ENCODE measurements at regions not wholly inside any gene's neighbourhood (a gene's known extent, or its start where the extent isn't known, plus 50 kb on each side); places are given as distances from the start of the nearest gene placed in this dataset.
"Not testable (repeated sequence)": the region's sequence is repeated elsewhere in the genome, so short reads cannot be mapped to it uniquely, and the experiment has no call there.

DNA sequence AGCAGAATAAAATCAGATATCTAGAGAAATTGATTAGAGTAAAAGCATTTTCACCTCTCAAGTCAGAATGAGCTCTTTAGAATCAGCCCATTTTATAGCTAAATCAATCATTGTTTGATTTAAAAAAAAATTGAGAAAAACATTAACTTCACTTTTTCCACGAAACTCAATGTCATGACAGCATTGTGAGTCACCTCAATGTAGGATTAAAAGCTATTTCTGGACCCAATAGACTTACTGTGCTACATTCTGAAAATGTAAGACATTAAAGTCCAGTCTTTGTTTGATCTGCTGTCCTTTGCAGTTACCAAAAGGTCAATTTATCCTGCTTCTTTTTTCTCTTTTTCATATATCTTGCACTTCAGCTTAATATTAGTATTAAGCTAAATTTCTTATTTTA is 519.4 kb upstream of the ZNF337 start:
- no peak for DNase-seq (ENCODE audit: low spot score)

DNA sequence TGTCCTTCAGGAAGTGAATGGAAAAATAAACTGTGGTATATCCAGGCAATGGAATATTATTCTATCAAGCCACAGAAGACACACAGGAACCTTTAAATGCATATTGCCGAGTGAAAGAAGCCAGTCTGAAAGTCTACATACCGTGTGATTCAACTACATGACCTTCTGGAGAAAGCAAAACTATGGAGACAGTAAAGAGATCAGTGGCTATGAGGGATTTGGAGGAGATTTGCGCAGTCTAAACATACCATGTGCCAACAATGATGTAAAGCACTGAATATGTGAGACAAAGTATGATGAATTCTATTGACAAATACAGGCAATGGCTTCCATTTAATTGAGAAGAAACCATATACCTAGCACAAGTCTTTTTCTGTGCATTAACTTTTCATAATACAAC is 518.3 kb upstream of the ZNF337 start:
- no peak for DNase-seq (ENCODE audit: low spot score)

DNA sequence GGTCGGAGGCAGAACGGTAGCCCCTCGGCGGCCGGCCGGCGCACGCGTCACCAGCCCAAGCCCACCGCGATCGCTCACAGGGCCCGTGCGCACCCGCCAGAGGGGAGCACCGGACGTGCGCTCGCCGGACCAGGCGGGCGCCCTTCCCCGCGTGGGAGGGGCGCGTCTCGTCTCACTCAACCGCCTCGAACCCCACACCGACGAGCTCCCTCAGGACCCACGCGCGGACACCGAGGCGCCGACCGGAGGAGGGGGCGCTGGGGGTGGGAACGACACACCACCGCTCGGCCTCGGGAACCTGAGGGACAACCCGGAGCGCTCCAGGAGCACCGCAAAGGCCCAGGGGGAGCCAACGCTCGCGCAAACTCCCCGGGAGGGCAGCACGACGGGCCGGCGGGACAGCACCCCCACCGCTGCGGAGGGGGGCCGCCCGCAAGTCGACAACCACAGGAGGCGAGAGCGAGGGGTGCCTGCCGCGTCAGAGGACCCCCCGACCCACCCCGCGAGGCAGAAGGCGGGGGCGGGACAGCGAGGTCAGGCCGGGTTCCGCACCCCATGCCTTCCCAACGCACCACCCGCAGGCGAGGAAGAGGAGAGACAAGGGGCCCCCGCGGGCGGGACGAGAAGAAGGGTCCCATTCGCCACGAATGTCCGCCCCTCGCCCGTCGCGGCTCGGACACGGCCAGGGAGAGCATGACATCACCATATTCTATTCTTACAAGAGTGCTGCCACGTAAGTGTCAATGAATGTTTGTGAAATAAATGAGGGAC is 512.7 kb upstream of the ZNF337 start:
- no peak for DNase-seq (ENCODE audit: low spot score)

DNA sequence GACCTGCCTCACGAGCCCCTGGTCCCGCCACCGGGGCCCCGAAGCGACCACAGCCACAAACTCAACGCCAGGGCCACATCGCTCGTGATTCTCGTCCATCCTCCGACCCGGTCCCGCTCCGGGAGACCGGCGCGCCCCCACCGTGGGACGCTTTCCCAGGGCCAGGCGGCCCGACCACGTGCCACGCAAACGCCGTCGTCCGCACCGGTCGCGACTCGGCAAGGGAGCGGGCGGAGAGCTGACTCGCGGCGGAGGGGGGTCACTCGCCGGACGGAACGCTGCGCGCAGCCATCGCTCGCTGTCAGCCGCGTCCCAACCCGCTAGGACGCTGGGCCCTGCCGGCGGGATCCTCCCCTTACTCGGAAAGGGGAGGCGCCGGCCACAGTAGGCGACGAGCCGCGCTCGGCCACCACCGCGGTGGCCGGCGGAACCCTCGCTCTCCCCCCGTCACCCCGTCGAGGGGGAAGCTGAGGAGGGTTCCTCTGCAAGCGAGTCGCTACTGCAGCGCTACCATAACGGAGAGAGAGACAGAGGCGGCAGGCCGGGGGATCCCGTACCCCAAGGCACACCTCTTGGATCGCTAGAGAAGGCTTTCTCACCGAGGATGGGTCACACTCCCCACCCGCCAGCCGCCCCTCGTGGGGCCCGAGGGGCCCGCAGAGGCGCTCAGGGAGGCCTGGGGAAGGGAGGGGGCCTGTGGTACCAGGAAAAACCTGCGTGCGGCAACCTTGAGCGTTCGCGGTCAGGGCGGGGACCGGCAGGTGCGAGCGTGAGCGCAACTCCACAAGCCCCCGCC is 511.8 kb upstream of the ZNF337 start:
- no peak for DNase-seq (ENCODE audit: low spot score)

DNA sequence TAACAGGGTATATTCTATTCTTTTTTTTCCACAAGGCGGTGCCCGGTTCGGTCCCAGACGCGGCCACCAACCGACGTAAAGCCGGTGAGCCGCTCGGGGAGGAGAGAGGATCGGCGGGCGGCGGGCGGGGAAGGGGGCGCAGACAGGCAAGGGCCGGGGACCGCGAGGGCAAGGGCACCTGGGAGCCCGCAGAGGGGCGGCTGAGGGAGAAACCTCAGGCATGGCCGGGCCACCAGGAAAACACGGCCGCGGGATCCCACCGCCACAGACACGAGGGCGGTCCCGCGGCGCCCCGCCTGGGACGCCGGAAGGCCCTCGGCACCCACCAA is 511.3 kb upstream of the ZNF337 start:
- not testable (repeated sequence) for DNase-seq (ENCODE audit: low spot score)

DNA sequence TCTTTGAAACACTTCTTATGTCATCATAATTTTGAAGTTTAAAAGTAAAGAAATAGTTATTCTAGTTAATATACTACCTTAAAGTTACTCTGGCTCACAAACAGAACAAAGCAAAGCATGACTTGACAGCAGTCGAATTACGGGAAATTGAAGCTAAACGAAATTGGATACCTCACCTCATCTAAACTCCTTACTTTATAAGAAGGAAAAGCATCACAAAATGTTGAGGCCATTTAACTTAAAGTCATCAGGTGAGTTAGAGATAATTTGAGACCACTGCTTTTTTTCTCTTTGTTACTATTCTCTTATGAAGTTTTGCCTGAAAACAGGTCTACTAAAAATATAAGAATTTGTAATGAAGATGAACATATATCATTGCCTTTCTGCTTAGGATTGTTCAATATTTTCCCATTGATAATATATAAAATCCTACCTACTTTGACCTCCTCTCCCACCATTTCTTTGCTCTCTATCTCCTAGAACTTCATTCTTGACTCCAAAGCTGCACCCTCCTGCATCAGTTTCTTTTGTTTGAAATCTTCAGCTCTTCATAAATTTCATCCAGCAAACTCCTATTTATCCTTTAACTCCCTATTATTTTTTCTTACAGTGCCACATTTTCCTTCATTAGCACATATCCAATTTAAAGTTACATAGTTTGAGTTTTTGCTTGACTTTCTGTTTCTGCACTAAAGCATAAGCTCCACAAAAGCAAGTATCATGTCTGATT is 510.7 kb upstream of the ZNF337 start:
- no peak for DNase-seq (ENCODE audit: low spot score)

DNA sequence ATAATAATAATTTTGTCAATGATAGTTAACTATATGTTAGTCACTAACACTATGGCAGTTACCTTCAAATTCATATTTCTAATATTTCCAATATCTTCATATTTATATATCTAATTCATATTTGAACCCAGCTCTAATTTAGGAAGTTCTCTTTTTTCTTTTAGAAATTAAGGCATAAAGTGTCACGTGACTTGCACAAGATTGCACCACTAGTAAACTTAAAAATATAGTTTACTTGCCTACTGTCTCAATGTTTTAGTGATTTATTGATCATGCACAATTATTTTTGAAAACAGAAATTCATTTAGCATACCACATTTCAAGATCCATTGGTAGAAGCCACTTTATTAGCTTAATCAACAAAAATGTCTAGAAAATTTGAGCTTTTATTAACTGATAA is 508.7 kb upstream of the ZNF337 start:
- no peak for DNase-seq (ENCODE audit: low spot score)

DNA sequence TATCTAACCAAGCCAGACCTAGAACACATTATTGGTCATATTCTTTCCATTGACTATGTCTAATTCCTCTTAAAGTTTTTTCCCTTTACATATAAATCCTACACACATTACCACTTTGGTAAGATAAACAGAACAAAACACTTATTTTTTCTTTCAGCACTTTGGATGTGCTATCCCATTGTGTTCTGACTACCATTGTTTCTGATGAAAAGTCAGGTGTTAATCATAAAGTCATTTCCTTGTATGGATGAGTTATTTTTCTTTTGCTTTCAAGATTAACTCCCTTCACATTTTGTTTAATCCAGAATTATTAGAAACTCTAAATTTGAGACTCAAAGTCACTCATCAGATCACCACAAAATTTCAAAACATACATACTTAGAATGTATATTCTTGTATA is 504.4 kb upstream of the ZNF337 start:
- not testable (repeated sequence) for DNase-seq (ENCODE audit: low spot score)

DNA sequence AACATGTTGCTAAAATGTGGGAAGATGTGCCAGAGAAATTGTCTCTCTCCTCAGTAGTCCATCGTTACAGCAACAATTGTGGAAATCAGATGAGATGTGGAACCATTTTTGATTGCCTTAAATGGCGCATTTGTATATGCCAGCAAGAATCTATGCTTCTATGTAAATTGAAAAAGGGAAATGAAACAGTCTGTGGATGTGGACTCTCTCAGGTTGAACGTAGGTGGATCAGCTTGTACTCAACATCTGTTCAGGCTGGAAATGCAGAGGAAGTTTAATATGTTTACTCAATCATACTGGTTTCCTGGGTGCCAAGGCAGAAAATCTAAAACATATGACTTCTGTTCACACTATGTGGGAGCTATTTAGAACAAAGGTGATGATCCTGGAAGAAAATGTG is 490.7 kb upstream of the ZNF337 start:
- DNase-seq (ENCODE audit: low spot score), result not testable (repeated sequence)

DNA sequence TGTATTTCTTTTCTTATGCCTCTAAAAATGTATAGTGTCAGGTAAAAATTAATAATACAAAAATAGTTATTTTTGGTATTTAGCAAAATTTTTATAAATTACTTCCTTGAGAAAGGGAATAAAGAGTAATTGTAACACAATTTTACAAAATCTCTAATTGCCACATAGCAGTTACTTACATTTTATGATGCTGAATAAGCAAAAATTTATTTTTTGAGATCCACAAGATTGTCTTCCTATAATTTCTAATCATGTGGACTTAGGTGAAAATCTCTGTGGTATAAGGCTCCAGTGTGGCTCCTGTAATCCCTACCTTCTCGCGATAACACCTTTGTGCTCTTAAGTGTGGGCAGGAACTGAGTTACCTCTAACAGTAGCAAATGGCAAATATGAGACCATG is 487.1 kb upstream of the ZNF337 start:
- DNase-seq (ENCODE audit: low spot score), result not testable (repeated sequence)

DNA sequence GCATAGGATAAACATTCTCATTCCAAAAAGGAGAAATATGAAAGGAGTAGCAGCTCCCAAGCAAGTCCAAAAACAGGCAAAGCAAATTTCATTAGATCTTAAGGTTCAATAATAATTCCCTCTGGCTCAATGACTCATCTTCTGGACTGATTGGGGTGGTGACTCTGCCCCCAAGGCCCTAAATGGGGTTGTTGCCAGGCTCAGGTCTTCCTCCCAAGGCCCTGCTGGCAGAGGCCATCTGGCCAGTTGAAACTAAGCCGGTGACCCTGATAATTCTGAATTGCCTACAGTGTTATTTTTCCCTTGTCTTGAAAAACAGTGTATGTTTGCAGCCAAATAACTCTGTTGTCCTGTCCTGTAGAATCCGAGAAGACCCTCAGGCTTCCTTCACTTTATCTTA is 484.7 kb upstream of the ZNF337 start:
- not testable (repeated sequence) for DNase-seq (ENCODE audit: low spot score)

DNA sequence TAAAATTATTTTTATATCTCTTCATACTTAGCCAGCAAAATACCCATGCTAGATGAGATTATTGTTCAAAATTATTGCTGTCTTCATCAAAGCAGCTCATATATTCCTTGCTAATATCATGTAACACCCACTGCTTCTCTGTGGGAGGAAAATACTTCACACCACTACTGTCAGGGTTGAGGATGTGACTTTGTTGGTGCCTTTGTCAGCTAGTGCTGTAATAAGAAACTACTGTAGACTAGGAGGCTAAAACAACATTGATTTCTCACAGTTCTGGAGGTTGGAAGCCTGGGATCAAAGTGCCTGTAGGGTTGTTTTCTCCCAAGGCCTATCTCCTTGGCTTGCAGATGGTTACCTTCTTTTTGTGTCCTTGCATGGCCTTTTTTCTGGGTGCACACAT is 475.2 kb upstream of the ZNF337 start:
- DNase-seq (ENCODE audit: low spot score), result not testable (repeated sequence)

DNA sequence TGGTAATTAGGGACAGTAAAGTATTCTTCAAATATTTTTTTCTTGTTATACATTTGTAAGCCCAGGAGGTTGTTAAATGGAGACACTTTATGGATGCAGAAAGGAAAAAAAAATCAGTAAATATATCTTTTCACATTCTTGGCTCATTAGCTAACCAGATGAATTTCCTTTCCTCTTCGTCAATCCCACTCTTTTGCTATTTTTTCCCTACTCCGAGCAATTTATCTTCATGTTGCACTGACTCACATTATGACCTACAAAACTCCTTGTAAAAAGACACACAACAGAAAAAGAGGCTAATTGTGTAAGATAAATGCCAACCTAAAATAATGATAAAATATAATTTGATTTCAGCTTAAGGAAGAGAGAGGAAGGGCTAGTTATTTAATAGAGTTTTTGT is 472.9 kb upstream of the ZNF337 start:
- no peak for DNase-seq (ENCODE audit: low spot score)

DNA sequence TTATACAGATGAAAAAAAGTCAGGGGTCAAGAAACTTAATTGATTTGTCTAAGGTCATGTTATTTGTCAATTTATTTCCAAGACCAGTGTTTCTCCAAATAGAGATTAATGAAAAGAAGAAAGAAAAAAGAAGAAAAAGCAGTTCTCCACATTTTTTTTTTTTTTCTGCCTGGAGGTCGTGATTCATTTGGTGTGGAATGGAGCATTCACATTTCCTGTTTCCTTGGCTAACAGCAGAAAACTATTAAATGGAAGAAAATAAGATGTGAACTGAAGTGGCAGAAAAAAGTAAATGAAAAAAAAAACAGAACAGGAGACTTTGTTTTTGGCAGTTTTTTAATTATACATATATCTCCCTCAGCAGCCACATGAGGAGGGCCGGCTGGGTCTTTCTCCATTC is 470.8 kb upstream of the ZNF337 start:
- no peak for DNase-seq (ENCODE audit: low spot score)

DNA sequence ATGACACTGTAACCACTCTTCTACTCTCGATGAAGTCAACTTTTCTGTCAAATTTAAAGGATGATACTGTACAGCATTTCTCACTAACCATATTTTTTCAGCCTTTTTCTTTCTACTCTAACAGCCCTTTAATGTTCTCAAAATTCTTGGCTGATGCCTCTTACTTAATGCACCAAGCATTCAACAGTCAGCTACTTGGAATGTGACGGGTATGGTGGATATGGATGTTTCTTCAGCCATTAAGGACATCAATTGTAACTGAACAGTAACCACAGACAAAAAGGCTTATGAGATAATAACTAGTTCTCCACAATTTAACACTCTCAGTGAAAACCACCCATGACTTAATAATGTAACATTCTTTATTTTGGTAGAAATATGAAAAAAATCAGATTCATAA is 467.2 kb upstream of the ZNF337 start:
- DNase-seq (ENCODE audit: low spot score), result no peak

DNA sequence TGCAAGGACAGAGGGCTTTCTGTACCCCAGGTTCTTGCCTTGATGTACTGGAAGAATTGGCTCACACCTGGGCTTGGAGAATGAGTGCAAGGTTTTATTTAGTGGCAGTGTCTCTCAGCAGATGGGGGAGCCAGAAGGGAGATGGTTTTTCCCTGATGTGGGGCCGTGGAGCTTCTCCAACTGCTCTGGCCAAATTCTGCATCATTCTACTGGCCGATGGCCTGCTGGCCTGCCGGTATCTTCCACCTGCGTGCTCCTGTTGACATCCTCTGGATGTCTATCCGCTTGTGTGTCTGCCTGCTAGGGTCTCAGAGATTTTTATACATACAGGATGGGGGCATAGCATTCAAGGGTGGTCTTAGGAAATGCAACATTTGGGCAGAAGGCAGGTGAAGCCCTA is 466.5 kb upstream of the ZNF337 start:
- not testable (repeated sequence) for DNase-seq (ENCODE audit: low spot score)

DNA sequence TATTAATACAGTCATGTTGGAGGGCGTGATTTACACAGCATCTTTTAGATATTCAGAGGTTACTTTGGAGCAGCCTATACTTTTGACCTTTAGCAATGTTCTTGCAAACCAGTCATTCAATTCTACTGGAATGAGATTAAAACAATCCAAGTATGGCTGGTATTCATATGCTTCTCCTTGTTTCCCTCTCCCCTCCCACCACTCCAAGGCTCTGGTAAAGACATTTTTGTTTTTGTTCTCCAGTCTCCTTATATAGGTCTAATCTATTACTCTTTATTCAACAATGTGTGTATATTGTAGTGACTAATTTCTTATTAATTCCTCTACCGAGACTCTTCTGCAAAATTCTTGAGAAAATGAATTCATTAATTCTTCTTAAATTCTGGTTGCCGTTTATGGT is 465.1 kb upstream of the ZNF337 start:
- not testable (repeated sequence) for DNase-seq (ENCODE audit: low spot score)

DNA sequence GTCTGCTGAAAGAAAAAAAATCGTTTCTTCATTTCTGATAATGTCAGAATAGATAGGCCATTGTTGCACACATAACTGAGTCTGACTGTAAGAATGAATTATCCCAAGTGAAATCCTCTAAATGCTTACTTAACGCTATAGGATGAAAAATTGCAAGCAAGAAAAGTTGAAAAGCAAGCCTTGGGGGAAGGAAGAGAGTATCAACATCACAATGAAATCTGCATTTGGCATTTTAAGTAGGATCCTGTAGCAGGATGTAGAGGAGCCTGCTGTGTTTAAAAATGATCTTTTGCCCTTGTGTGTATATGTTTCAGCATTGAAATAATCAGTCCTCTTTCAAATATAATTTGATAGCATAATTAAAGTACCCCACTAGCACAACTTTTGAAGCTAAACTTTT is 464.3 kb upstream of the ZNF337 start:
- DNase-seq (ENCODE audit: low spot score), result not testable (repeated sequence)

DNA sequence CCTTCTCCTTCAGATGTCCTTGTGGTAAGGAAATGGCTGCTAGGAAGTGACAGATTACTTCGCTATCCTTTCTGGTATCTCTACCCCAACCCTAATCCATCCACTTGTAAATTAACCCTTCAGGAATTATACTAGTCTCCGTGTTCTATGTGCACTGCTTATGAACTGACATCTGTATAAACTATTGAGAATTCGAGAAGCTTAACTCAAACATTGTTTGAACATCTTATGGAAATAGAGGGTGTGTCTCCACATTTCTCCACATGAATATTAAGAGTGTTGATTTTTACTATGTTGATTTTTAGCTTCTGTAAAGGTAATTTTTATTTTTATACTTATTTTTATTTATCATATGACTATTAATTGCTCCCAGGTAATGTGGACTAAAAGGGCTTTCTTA is 457.6 kb upstream of the ZNF337 start:
- no peak for DNase-seq (ENCODE audit: low spot score)

DNA sequence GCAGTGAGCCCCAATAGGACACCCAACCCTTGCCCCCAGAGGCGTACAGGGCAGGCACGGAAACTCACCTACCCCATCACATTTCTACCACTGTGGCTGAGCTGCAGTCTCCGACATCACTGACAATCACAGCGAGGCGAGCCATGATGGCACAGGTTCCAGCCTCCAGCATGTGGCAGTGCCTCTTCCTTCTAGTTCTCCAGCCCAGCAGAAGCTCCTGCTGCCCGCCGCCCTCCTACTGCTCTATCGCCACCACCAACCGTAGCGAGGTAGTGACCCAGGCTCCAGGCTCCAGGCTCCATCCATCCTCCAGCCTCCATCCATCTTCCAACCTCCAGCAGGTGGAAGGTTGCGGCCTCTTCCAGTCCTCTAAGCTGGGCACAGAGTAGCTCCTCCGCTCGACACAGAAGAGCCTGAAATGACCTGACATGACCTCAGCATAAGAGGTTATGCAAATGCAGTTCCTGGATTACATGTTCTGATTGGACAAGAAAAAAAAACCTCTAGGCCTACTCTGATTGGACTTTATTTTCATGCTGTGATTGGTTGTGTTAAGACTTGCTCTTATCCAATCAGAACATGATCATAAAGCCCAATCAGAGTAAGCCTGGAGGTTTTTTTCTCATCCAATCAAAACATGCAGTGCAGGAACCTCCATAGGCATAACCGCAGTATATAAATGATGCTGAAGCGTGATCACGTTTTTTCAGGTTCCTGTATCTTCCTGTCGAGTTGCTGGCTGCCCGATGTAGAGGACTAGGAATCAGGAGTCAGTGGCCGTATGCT is 438.9 kb upstream of the ZNF337 start:
- DNase-seq (ENCODE audit: low spot score), result no peak

DNA sequence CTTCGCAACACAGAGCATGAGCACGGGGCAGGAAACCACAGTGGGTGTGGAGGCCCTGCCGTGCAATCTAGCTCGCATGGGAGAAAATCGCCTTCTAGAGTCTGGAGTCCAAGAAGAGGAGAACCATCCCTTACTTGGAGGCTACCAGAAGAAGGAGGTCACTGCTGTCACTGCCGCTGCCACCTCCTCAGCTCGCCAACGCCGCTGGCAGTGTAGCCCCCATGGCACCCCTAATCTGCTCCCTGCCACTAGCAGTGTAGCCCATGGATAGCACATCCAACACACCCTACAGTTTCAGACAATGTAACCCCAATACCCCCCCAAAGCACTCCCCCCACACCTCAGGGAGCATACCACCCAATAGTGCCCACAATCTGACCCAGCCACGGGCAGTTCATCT is 438.0 kb upstream of the ZNF337 start:
- DNase-seq (ENCODE audit: low spot score), result no peak

DNA sequence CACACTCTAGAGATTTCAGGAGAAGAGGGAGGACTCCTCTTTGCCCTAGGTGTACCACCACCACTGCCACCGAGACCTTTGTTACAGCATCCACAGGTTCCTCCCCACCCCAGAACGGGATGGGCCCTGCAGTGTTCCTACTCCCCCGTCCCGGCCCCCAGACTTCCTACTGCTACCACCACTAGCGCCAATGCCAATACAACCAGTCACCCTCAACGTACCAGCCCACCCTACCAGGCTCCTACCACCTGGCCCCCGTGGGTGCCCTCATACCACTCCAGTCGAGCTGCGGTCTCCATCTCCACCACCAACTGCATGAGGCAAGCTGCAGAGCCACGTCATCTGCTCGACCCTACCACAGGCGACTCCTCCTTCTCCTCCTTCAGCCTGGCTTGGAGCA is 437.1 kb upstream of the ZNF337 start:
- not testable (repeated sequence) for DNase-seq (ENCODE audit: low spot score)

Data from HuH-7 (cell line).